ENCODE measurements at regions not wholly inside any gene's neighbourhood (a gene's known extent, or its start where the extent isn't known, plus 50 kb on each side); places are given as distances from the start of the nearest gene placed in this dataset.

DNA sequence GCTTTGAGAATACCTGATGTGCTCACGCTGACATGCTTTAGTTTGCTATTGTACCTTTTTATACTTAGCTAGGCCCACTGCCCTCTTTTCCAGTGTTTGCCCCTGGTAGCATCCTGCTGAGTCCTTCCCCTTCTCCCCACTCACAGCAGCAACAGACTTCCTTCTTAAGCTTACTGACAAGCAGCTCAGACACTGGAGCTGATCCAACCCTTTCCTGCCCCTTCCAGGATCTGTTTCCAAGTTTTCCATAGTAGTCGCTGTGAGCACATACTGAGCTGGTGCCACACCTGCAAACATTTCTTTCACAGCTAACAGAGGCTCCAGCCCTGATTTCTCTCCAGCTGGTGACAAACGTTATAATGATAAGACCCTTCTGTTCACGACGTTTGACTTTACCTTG, 991.4 kb upstream of the CELF4 start:
- TF ChIP-seq EZH2 (IDR thresholded peaks at IDR 0.05; ENCODE audit: insufficient read depth, low read length), result no peak
- TF ChIP-seq, protein P1, sequence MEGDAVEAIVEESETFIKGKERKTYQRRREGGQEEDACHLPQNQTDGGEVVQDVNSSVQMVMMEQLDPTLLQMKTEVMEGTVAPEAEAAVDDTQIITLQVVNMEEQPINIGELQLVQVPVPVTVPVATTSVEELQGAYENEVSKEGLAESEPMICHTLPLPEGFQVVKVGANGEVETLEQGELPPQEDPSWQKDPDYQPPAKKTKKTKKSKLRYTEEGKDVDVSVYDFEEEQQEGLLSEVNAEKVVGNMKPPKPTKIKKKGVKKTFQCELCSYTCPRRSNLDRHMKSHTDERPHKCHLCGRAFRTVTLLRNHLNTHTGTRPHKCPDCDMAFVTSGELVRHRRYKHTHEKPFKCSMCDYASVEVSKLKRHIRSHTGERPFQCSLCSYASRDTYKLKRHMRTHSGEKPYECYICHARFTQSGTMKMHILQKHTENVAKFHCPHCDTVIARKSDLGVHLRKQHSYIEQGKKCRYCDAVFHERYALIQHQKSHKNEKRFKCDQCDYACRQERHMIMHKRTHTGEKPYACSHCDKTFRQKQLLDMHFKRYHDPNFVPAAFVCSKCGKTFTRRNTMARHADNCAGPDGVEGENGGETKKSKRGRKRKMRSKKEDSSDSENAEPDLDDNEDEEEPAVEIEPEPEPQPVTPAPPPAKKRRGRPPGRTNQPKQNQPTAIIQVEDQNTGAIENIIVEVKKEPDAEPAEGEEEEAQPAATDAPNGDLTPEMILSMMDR (IDR thresholded peaks at IDR 0.05; ENCODE audit: insufficient read depth, low read depth, low read length), result no peak
